IMR-90 (cell line): ENCODE measurements at regions not wholly inside any gene's neighbourhood (a gene's known extent, or its start where the extent isn't known, plus 50 kb on each side); places are given as distances from the start of the nearest gene placed in this dataset.

Source experiments
- ATAC-seq: fragments of 200-7000 bp; cut with Tn5 transposase; 2 replicates; pipeline ENCODE4 v1.9.1; 2020; ENCODE audit warnings: low read depth, mild to moderate bottlenecking, moderate library complexity
- BruUV-seq: library from RNA; stranded (reverse); fragments of 400-500 nt; replicated peaks from 2 replicates; lab custom pipeline; 2021; lab: Mats Ljungman, UMichigan
- CTCF ChIA-PET: fragments of 300-600 bp; formaldehyde crosslinking; extraction: SDS; loops from one replicate; lab custom pipeline; 2021; ENCODE audit warnings: antibody characterized with exemption; lab: Yijun Ruan, JAX
- POLR2A ChIA-PET: fragments of 300-600 bp; sonication (Branson Sonifier 250); formaldehyde crosslinking; loops from one replicate; lab custom pipeline; 2022; ENCODE audit warnings: antibody characterized with exemption; ENCODE audit not compliant: unreplicated experiment; lab: Charles Lee
- DNase-seq: peaks from one replicate; pipeline ENCODE4 v3.0.0; 2013
- H2AFZ ChIP-seq: replicated peaks from 2 replicates; pipeline ENCODE3; 2013; ENCODE audit warnings: low read length, mild to moderate bottlenecking; ENCODE audit not compliant: poor library complexity
- H2AK5ac ChIP-seq: 2 replicates; pipeline ENCODE4 v1.6.1; 2013; ENCODE audit warnings: low read depth, low read length, inconsistent platforms
- H2AK9ac ChIP-seq: replicated peaks from 2 replicates; pipeline ENCODE3; 2013; ENCODE audit warnings: mild to moderate bottlenecking, low read depth, low read length, moderate library complexity; ENCODE audit not compliant: poor library complexity
- H2BK120ac ChIP-seq: 2 replicates; pipeline ENCODE4 v1.6.1; 2013; ENCODE audit warnings: low read depth, low read length, inconsistent platforms
- H2BK15ac ChIP-seq: 3 replicates; pipeline ENCODE4 v1.6.1; 2013; ENCODE audit warnings: low read depth, low read length, inconsistent platforms
- H2BK20ac ChIP-seq: 2 replicates; pipeline ENCODE4 v1.6.1; 2013; ENCODE audit warnings: low read depth, mild to moderate bottlenecking, inconsistent platforms, low read length, moderate library complexity
- H2BK5ac ChIP-seq: 2 replicates; pipeline ENCODE4 v1.6.1; 2013; ENCODE audit warnings: mild to moderate bottlenecking, low read depth, low read length, inconsistent platforms; ENCODE audit not compliant: poor library complexity, severe bottlenecking
- H3K14ac ChIP-seq: replicated peaks from 2 replicates; pipeline ENCODE4 v1.6.1; 2013; ENCODE audit warnings: low read depth, low read length, inconsistent platforms
- H3K18ac ChIP-seq: 2 replicates; pipeline ENCODE4 v1.6.1; 2013; ENCODE audit warnings: low read depth, low read length, control low read depth
- H3K23ac ChIP-seq: 2 replicates; pipeline ENCODE4 v1.6.1; 2013; ENCODE audit warnings: low read depth, low read length, inconsistent platforms
- H3K27ac ChIP-seq: 2 replicates; pipeline ENCODE4 v1.5.1; 2013; ENCODE audit warnings: mild to moderate bottlenecking, control low read depth, low read length; ENCODE audit not compliant: insufficient read depth
- H3K27me3 ChIP-seq: 2 replicates; pipeline ENCODE4 v1.6.1; 2013; ENCODE audit warnings: low read length; ENCODE audit not compliant: control insufficient read depth, insufficient read depth
- H3K36me3 ChIP-seq: 2 replicates; pipeline ENCODE4 v1.6.1; 2013; ENCODE audit warnings: low read length, mixed read lengths; ENCODE audit not compliant: control insufficient read depth, insufficient read depth
- H3K4ac ChIP-seq: 2 replicates; pipeline ENCODE4 v1.6.1; 2013; ENCODE audit warnings: low read depth, low read length, inconsistent platforms
- H3K4me1 ChIP-seq: 2 replicates; pipeline ENCODE4 v1.6.1; 2013; ENCODE audit warnings: low read length, mixed read lengths; ENCODE audit not compliant: control insufficient read depth, insufficient read depth
- H3K4me2 ChIP-seq: 2 replicates; pipeline ENCODE4 v1.6.1; 2013; ENCODE audit warnings: low read depth, mild to moderate bottlenecking, control low read depth, low read length, moderate library complexity
- H3K4me3 ChIP-seq: 2 replicates; pipeline ENCODE4 v1.5.1; 2013; ENCODE audit warnings: low read depth, mild to moderate bottlenecking, control low read depth, low read length, moderate library complexity; ENCODE audit not compliant: insufficient read depth
- H3K56ac ChIP-seq: 2 replicates; pipeline ENCODE4 v1.6.1; 2013; ENCODE audit warnings: low read length, inconsistent platforms; ENCODE audit not compliant: insufficient read depth; ENCODE audit errors: extremely low read depth
- H3K79me1 ChIP-seq, 2 experiments: 2 replicates each; pipeline ENCODE4 v1.6.1; 2013; ENCODE audit warnings: low read length in 2 of 2, inconsistent platforms in 1 of 2, low read depth in 1 of 2
- H3K9ac ChIP-seq: 2 replicates; pipeline ENCODE4 v1.6.1; 2013; ENCODE audit warnings: low read depth, low read length, control low read depth
- H3K9me1 ChIP-seq: 2 replicates; pipeline ENCODE4 v1.6.1; 2013; ENCODE audit warnings: low read length, inconsistent platforms; ENCODE audit not compliant: insufficient read depth
- H3K9me3 ChIP-seq: 2 replicates; pipeline ENCODE4 v1.6.1; 2013; ENCODE audit warnings: low read length; ENCODE audit not compliant: control insufficient read depth, insufficient read depth
- H4K20me1 ChIP-seq: 2 replicates; pipeline ENCODE4 v1.6.1; 2013; ENCODE audit warnings: low read length, inconsistent platforms; ENCODE audit not compliant: insufficient read depth
- H4K5ac ChIP-seq: 2 replicates; pipeline ENCODE4 v1.6.1; 2013; ENCODE audit warnings: mild to moderate bottlenecking, low read depth, low read length, control low read depth
- H4K8ac ChIP-seq, 2 experiments: 2 replicates each; pipeline ENCODE4 v1.6.1; 2013; ENCODE audit warnings: low read depth in 2 of 2, low read length in 2 of 2, control low read depth in 1 of 2, inconsistent platforms in 1 of 2
- H4K91ac ChIP-seq: 2 replicates; pipeline ENCODE4 v1.6.1; 2013; ENCODE audit warnings: low read depth, low read length, inconsistent platforms; ENCODE audit not compliant: insufficient read depth
- CHD1 ChIP-seq: IDR thresholded peaks from 2 replicates; pipeline ENCODE4 v1.6.1; 2012; ENCODE audit warnings: low read depth, low read length, improper control_type of control experiment
- CTCF ChIP-seq: conservative IDR thresholded peaks from 2 replicates; pipeline ENCODE4 v1.5.1; 2012; ENCODE audit warnings: mild to moderate bottlenecking, low read depth, low read length, improper control_type of control experiment
- ELK1 ChIP-seq: fragments of 150-350 bp; IDR thresholded peaks from 2 replicates; pipeline ENCODE4 v1.6.1; 2016; ENCODE audit warnings: low read depth, mild to moderate bottlenecking, low read length, moderate library complexity, borderline replicate concordance
- FOS ChIP-seq: fragments of 150-350 bp; IDR thresholded peaks from 2 replicates; pipeline ENCODE4 v1.6.1; 2016; ENCODE audit warnings: low read depth, low read length
- MAFK ChIP-seq: IDR thresholded peaks from 2 replicates; pipeline ENCODE4 v1.6.1; 2012; ENCODE audit warnings: low read depth, low read length, improper control_type of control experiment
- MAZ ChIP-seq: IDR thresholded peaks from 2 replicates; pipeline ENCODE4 v1.6.1; 2012; ENCODE audit warnings: low read depth, mild to moderate bottlenecking, low read length, improper control_type of control experiment, moderate library complexity, borderline replicate concordance
- MXI1 ChIP-seq: IDR thresholded peaks from 2 replicates; pipeline ENCODE4 v1.6.1; 2012; ENCODE audit warnings: low read depth, mild to moderate bottlenecking, low read length, moderate library complexity, borderline replicate concordance
- POLR2A ChIP-seq: IDR thresholded peaks from 2 replicates; pipeline ENCODE4 v1.6.1; 2012; ENCODE audit warnings: mild to moderate bottlenecking, low read depth, low read length
- RAD21 ChIP-seq: IDR thresholded peaks from 2 replicates; pipeline ENCODE4 v1.6.1; 2012; ENCODE audit warnings: low read length, improper control_type of control experiment
- RFX5 ChIP-seq: IDR thresholded peaks from 2 replicates; pipeline ENCODE4 v1.8.0; 2012; ENCODE audit warnings: low read depth, mild to moderate bottlenecking, low read length, moderate library complexity
- SMC3 ChIP-seq: fragments of 150-350 bp; IDR thresholded peaks from 2 replicates; pipeline ENCODE4 v1.6.1; 2016; ENCODE audit warnings: low read depth, mild to moderate bottlenecking, antibody characterized with exemption, low read length, moderate library complexity
- USF2 ChIP-seq: fragments of 150-350 bp; IDR thresholded peaks from 2 replicates; pipeline ENCODE4 v1.6.1; 2017; ENCODE audit warnings: mild to moderate bottlenecking, antibody characterized with exemption, low read length, low read depth
- WGBS, 2 experiments: methylation state at CpG; one replicate each; pipeline versions ENCODE4 v1.1.5 to v1.1.7; 2013; ENCODE audit warnings: missing lambda C conversion rate in 2 of 2; ENCODE audit not compliant: insufficient read length in 1 of 2; ENCODE audit errors: extremely low coverage in 2 of 2; 5-methylcytosine and 5-hydroxymethylcytosine counted together
- dilution Hi-C: fragments of 300-500 bp; cut with HindIII; formaldehyde crosslinking; loops from one replicate; pipeline ENCODE4 v1.14.3; 2018; ENCODE audit warnings: low sequenced_read_pairs; ENCODE audit not compliant: unreplicated experiment
- in situ Hi-C: fragments of 300-500 bp; cut with MboI; formaldehyde crosslinking; loops from 3 replicates; pipeline ENCODE4 v1.14.3; 2019; ENCODE audit warnings: low sequenced_read_pairs, inconsistent platforms, mixed read lengths
- intact Hi-C: fragments of 100-400 bp; cut with micrococcal nuclease; formaldehyde crosslinking; loops from 2 replicates; pipeline ENCODE4 v1.10.0; 2022

- POLR2A ChIA-PET, result no interaction called here
- H2BK20ac ChIP-seq, result no peak overlapping the region
- no peak overlapping the region for H2AK5ac ChIP-seq
- no peak overlapping the region for H2BK15ac ChIP-seq
- H4K8ac ChIP-seq, result no peak overlapping the region
- no peak overlapping the region for H3K56ac ChIP-seq
- in situ Hi-C loops (no loop called here), intact Hi-C loops (no loop called here), dilution Hi-C loops (no loop called here)
- no peaks in the 10 kb centered on the region for H3K27me3 ChIP-seq
- H3K9me1 ChIP-seq, result no peaks in the 10 kb centered on the region
- H2AK9ac ChIP-seq, result no peak overlapping the region
- no peaks in the 10 kb centered on the region for H4K20me1 ChIP-seq
- no peak overlapping the region for H3K9ac ChIP-seq
- TF ChIP-seq MAZ (no peak), USF2 (no peak), FOS (no peak), CTCF (no peak), RFX5 (no peak), SMC3 (no peak), MXI1 (no peak), POLR2A (no peak), CHD1 (no peak), ELK1 (no peak), RAD21 (no peak), MAFK (no peak)
- no peak overlapping the region for H3K18ac ChIP-seq
- 84% methylated on average over 3 of the region's 4 CpGs; no CpG with 5 or more reads in 1 of the 2 experiments for WGBS, 2 experiments
- no peaks in the 10 kb centered on the region for H3K36me3 ChIP-seq
- H3K4me2 ChIP-seq, result no peak overlapping the region
- no TSS peak for BruUV-seq
- no peaks in the 10 kb centered on the region for H3K79me1 ChIP-seq
- no peak overlapping the region for H3K23ac ChIP-seq
- no peak overlapping the region for H2BK120ac ChIP-seq
- ATAC-seq, result no peak
- H4K5ac ChIP-seq, result no peak overlapping the region
- H4K91ac ChIP-seq, result no peak overlapping the region
- H3K4me3 ChIP-seq, result no peak overlapping the region
- H3K14ac ChIP-seq, result no peak overlapping the region
- H2AFZ ChIP-seq, result no peak overlapping the region
- H3K9me3 ChIP-seq, result no peaks in the 10 kb centered on the region
- CTCF ChIA-PET, result no interaction called here
- no peak overlapping the region for H3K4ac ChIP-seq
- H2BK5ac ChIP-seq, result no peak overlapping the region
- DNase-seq, result no peak
- no peaks in the 10 kb centered on the region for H3K4me1 ChIP-seq
- H3K27ac ChIP-seq, result no peak overlapping the region
Observed at GRCh38 chr13:40863723-40864122, 74.3 kb downstream of the SLC25A15 start.
